HepG2 (cell line): ENCODE measurements at regions not wholly inside any gene's neighbourhood (a gene's known extent, or its start where the extent isn't known, plus 50 kb on each side); places are given as distances from the start of the nearest gene placed in this dataset.

Experiments
- ATAC-seq: fragments of 200-7000 bp; cut with Tn5 transposase; 3 replicates; pipeline ENCODE4 v1.9.1; 2020; ENCODE audit warnings: mild to moderate bottlenecking, moderate library complexity
- BruUV-seq: library from RNA; stranded (reverse); fragments of 400-500 nt; replicated peaks from 2 replicates; lab custom pipeline; 2021; lab: Mats Ljungman, UMichigan
- CTCF ChIA-PET: fragments of 300-600 bp; formaldehyde crosslinking; extraction: SDS; loops from one replicate; lab custom pipeline; 2021; ENCODE audit warnings: low total read pairs, inconsistent platforms, low intra/inter-chr PET ratio; lab: Yijun Ruan, JAX
- POLR2A ChIA-PET: fragments of 350-600 bp; sonication (Branson Sonifier 250); formaldehyde crosslinking; loops from one replicate; lab custom pipeline; 2020; ENCODE audit warnings: antibody characterized with exemption, inconsistent platforms; lab: Yijun Ruan, JAX
- DNase-seq: peaks from one replicate; pipeline ENCODE4 v3.0.0-alpha.2; 2015; ENCODE audit warnings: low spot score
- FAIRE-seq: peaks from 3 replicates; lab custom pipeline; 2011; peaks lifted over from hg19 to GRCh38; lab: Jason Lieb, UNC
- H2AFZ ChIP-seq: one replicate; pipeline ENCODE4 v1.6.1; 2011; ENCODE audit warnings: low read length, inconsistent platforms
- H3K27ac ChIP-seq: fragments of 300-600 bp; 3 replicates; pipeline ENCODE4 v1.8.0; 2011; ENCODE audit warnings: mixed run types, mild to moderate bottlenecking, mixed read lengths, low read length, inconsistent platforms; ENCODE audit not compliant: insufficient read depth; ENCODE audit errors: extremely low read length
- H3K27me3 ChIP-seq, 2 experiments: fragments of 200-600 bp in 1 of 2; 2 replicates in 1 of 2; 3 replicates in 1 of 2; pipeline versions ENCODE4 v1.6.0 to v1.8.0; 2011; ENCODE audit warnings: low read length in 2 of 2, mild to moderate bottlenecking in 2 of 2, moderate library complexity in 2 of 2, inconsistent platforms in 1 of 2; ENCODE audit not compliant: insufficient read depth in 2 of 2, control insufficient read depth in 1 of 2
- H3K36me3 ChIP-seq, 2 experiments: fragments of 200-600 bp in 1 of 2; replicated peaks in 1 of 2; 2 replicates in 1 of 2; 3 replicates in 1 of 2; pipeline versions ENCODE4 v1.5.1 to v1.8.0; 2011; ENCODE audit warnings: low read length in 2 of 2, inconsistent platforms in 1 of 2; ENCODE audit not compliant: insufficient read depth in 2 of 2, control insufficient read depth in 1 of 2
- H3K4me1 ChIP-seq: 2 replicates; pipeline ENCODE4 v1.5.1; 2012; ENCODE audit warnings: low read length, inconsistent platforms; ENCODE audit not compliant: insufficient read depth
- H3K4me2 ChIP-seq: 2 replicates; pipeline ENCODE4 v1.6.0; 2011; ENCODE audit warnings: low read depth, low read length, inconsistent platforms
- H3K4me3 ChIP-seq, 3 experiments: fragments of 200-600 bp in 1 of 3; sonication (generic), shearing (Covaris generic) in 1 of 3; replicated peaks in 1 of 3; 2 replicates each; pipeline ENCODE4 v1.5.1; 2011 to 2016; ENCODE audit warnings: low read length in 3 of 3, inconsistent platforms in 2 of 3, low read depth in 2 of 3, mild to moderate bottlenecking in 2 of 3, control low read depth in 1 of 3, mixed read lengths in 1 of 3; ENCODE audit not compliant: insufficient read depth in 1 of 3
- H3K79me2 ChIP-seq: one replicate; pipeline ENCODE4 v1.6.1; 2011; ENCODE audit warnings: low read length, inconsistent platforms; ENCODE audit not compliant: insufficient read depth
- H3K9ac ChIP-seq: 2 replicates; pipeline ENCODE4 v1.6.0; 2011; ENCODE audit warnings: mild to moderate bottlenecking, low read depth, low read length, inconsistent platforms; ENCODE audit not compliant: insufficient read depth
- H3K9me3 ChIP-seq: 2 replicates; pipeline ENCODE4 v1.5.1; 2012; ENCODE audit warnings: mild to moderate bottlenecking, low read length
- H4K20me1 ChIP-seq: 2 replicates; pipeline ENCODE4 v1.6.0; 2011; ENCODE audit warnings: inconsistent platforms, mild to moderate bottlenecking, low read length, moderate library complexity; ENCODE audit not compliant: insufficient read depth
- ATF1 ChIP-seq: IDR thresholded peaks from 2 replicates; pipeline ENCODE4 v1.6.1; 2016; ENCODE audit warnings: mild to moderate bottlenecking, control low read depth
- CC2D1A ChIP-seq: sonication (generic); formaldehyde crosslinking; IDR thresholded peaks from 2 replicates; pipeline ENCODE4 v1.8.1; 2023; ENCODE audit warnings: mild to moderate bottlenecking, missing genetic modification reagents
- FIP1L1 ChIP-seq: fragments of 200-400 bp; formaldehyde crosslinking; IDR thresholded peaks from 2 replicates; pipeline ENCODE4 v1.6.1; 2018; ENCODE audit warnings: low read depth, mild to moderate bottlenecking, low read length, moderate library complexity, borderline replicate concordance; ENCODE audit not compliant: insufficient read depth
- GATAD2A ChIP-seq: IDR thresholded peaks from 2 replicates; pipeline ENCODE4 v1.6.1; 2016
- HNF4A ChIP-seq: sonication (generic); formaldehyde crosslinking; IDR thresholded peaks from 2 replicates; pipeline ENCODE4 v1.4.0; 2020; ENCODE audit warnings: missing genetic modification reagents
- KDM2A ChIP-seq: sonication (generic); formaldehyde crosslinking; IDR thresholded peaks from 2 replicates; pipeline ENCODE4 v1.4.0; 2020; ENCODE audit warnings: low read depth, missing genetic modification reagents, borderline replicate concordance
- MAFF ChIP-seq: IDR thresholded peaks from 2 replicates; pipeline ENCODE4 v1.6.1; 2011; ENCODE audit warnings: low read depth, low read length, improper control_type of control experiment
- MAZ ChIP-seq, 2 experiments: sonication (generic) in 1 of 2; formaldehyde crosslinking in 1 of 2; IDR thresholded peaks; 2 replicates each; pipeline versions ENCODE4 v1.5.0 to v1.6.1; 2012 to 2020; ENCODE audit warnings: low read depth in 2 of 2, mild to moderate bottlenecking in 2 of 2, borderline replicate concordance in 1 of 2, improper control_type of control experiment in 1 of 2, low read length in 1 of 2, missing genetic modification reagents in 1 of 2, moderate library complexity in 1 of 2
- SKI ChIP-seq: fragments of 450-650 bp; IDR thresholded peaks from one replicate; pipeline ENCODE4 v1.6.1; 2018; ENCODE audit warnings: mild to moderate bottlenecking; ENCODE audit not compliant: partially characterized antibody
- SOX6 ChIP-seq, 2 experiments: fragments of 450-650 bp in 1 of 2; sonication (generic) in 1 of 2; formaldehyde crosslinking in 1 of 2; IDR thresholded peaks; 2 replicates each; pipeline versions ENCODE4 v1.4.0 to v1.6.1; 2017 to 2020; ENCODE audit warnings: antibody characterized with exemption in 1 of 2, mild to moderate bottlenecking in 1 of 2, missing genetic modification reagents in 1 of 2
- SPEN ChIP-seq: sonication (generic); formaldehyde crosslinking; IDR thresholded peaks from 2 replicates; pipeline ENCODE4 v1.5.1; 2020; ENCODE audit warnings: low read depth, mild to moderate bottlenecking, missing genetic modification reagents
- ZBTB1 ChIP-seq: sonication (generic); formaldehyde crosslinking; IDR thresholded peaks from 2 replicates; pipeline ENCODE4 v1.4.0; 2020; ENCODE audit warnings: missing genetic modification reagents, borderline replicate concordance
- ZFYVE20 ChIP-seq: sonication (generic); formaldehyde crosslinking; IDR thresholded peaks from 2 replicates; pipeline ENCODE4 v1.8.0; 2023; ENCODE audit warnings: low read depth, mild to moderate bottlenecking, moderate library complexity, missing genetic modification reagents, borderline replicate concordance
- ZNF253 ChIP-seq: sonication (generic); formaldehyde crosslinking; IDR thresholded peaks from 2 replicates; pipeline ENCODE4 v1.8.0; 2022; ENCODE audit warnings: mild to moderate bottlenecking, missing genetic modification reagents, borderline replicate concordance
- ZNF367 ChIP-seq: sonication (generic); formaldehyde crosslinking; IDR thresholded peaks from 2 replicates; pipeline ENCODE4 v1.4.0; 2020; ENCODE audit warnings: missing genetic modification reagents, borderline replicate concordance
- ZNF562 ChIP-seq: sonication (generic); formaldehyde crosslinking; IDR thresholded peaks from 2 replicates; pipeline ENCODE4 v1.8.0; 2022; ENCODE audit warnings: missing genetic modification reagents, borderline replicate concordance
- ZNF850 ChIP-seq: sonication (generic); formaldehyde crosslinking; conservative IDR thresholded peaks from 2 replicates; pipeline ENCODE4 v1.9.0; 2021; ENCODE audit warnings: mild to moderate bottlenecking, missing genetic modification reagents
- WGBS: methylation state at CpG from one replicate; pipeline ENCODE4 v1.1.6; 2017; ENCODE audit warnings: low lambda C conversion rate; 5-methylcytosine and 5-hydroxymethylcytosine counted together
- in situ Hi-C: cut with HindIII; loops from 2 replicates; pipeline ENCODE4 v1.10.0; 2017; ENCODE audit warnings: low pct_unique_long_range_greater_than_20kb; ENCODE audit not compliant: extremely low pct_ligation_motif_present
- intact Hi-C: fragments of 100-400 bp; cut with micrococcal nuclease; formaldehyde crosslinking; loops from one replicate; pipeline ENCODE4 v1.10.0; 2022; ENCODE audit not compliant: unreplicated experiment
- TF ChIP-seq, protein P1 (sequence below): sonication (generic); formaldehyde crosslinking; IDR thresholded peaks from 2 replicates; pipeline ENCODE4 v1.5.0; 2020; ENCODE audit warnings: mild to moderate bottlenecking, missing genetic modification reagents, borderline replicate concordance

- Histone ChIP-seq H4K20me1 (no peaks in the 10 kb centered on the region), H3K9ac (no peak overlapping the region), H3K4me2 (no peak overlapping the region), H3K4me1 (peaks cover 12% of the 10 kb centered on the region), H3K9me3 (peaks cover 45% of the 10 kb centered on the region), H3K27ac (no peak overlapping the region), H3K4me3 (no peak overlapping the region), H3K79me2 (no peaks in the 10 kb centered on the region), H3K27me3 (no peaks in the 10 kb centered on the region), H3K36me3 (no peaks in the 10 kb centered on the region), H2AFZ (no peak overlapping the region)
- POLR2A ChIA-PET, result no interaction called here
- ATAC-seq, result no peak
- DNase-seq, result no peak
- CTCF ChIA-PET, result no interaction called here
- BruUV-seq, result no TSS peak
- WGBS, result 4% methylated on average over 1 of the region's 1 CpG
- in situ Hi-C loops, result no loop called here
- FAIRE-seq, result no peak
- intact Hi-C loops, result no loop called here
- no peak for TF ChIP-seq GATAD2A (CRISPR knock-in tag)
- no peak for TF ChIP-seq ZNF253 (CRISPR knock-in tag)
- TF ChIP-seq ZNF562 (CRISPR knock-in tag), result no peak
- TF ChIP-seq MAZ (IDR thresholded peaks at IDR 0.05; ENCODE audit: borderline replicate concordance, low read depth, low read length), result no peak
- TF ChIP-seq MAZ (CRISPR knock-in tag; IDR thresholded peaks at IDR 0.05; ENCODE audit: low read depth), result no peak
- TF ChIP-seq, protein P1, sequence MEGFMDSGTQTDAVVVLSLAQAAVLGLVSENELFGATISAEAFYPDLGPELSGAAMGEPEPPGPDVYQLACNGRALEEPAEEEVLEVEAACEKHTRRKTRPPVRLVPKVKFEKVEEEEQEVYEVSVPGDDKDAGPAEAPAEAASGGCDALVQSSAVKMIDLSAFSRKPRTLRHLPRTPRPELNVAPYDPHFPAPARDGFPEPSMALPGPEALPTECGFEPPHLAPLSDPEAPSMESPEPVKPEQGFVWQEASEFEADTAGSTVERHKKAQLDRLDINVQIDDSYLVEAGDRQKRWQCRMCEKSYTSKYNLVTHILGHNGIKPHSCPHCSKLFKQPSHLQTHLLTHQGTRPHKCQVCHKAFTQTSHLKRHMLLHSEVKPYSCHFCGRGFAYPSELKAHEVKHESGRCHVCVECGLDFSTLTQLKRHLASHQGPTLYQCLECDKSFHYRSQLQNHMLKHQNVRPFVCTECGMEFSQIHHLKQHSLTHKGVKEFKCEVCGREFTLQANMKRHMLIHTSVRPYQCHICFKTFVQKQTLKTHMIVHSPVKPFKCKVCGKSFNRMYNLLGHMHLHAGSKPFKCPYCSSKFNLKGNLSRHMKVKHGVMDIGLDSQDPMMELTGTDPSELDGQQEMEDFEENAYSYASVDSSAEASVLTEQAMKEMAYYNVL (CRISPR knock-in tag), result no peak
- no peak for TF ChIP-seq ZBTB1 (CRISPR knock-in tag)
- no peak for TF ChIP-seq SPEN (CRISPR knock-in tag)
- TF ChIP-seq CC2D1A (CRISPR knock-in tag), result no peak
- TF ChIP-seq HNF4A (CRISPR knock-in tag), result no peak
- TF ChIP-seq MAFF, result no peak
- TF ChIP-seq ATF1 (CRISPR knock-in tag), result no peak
- no peak for TF ChIP-seq ZNF850 (CRISPR knock-in tag)
- TF ChIP-seq ZNF367 (CRISPR knock-in tag), result no peak
- no peak for TF ChIP-seq SOX6 (IDR thresholded peaks at IDR 0.05)
- TF ChIP-seq SOX6 (CRISPR knock-in tag; IDR thresholded peaks at IDR 0.05), result no peak
- TF ChIP-seq SKI, result no peak
- TF ChIP-seq ZFYVE20 (CRISPR knock-in tag), result no peak
- TF ChIP-seq FIP1L1, result no peak
- no peak for TF ChIP-seq KDM2A (CRISPR knock-in tag)
These were observed 262.8 kb downstream of the ZEB2 start for GRCh38 chr2:144256996-144257707.
